Transverse colon (tissue), 4 donors: ENCODE measurements at regions not wholly inside any gene's neighbourhood (a gene's known extent, or its start where the extent isn't known, plus 50 kb on each side); places are given as distances from the start of the nearest gene placed in this dataset.

ENCODE experiments used
- DNase-seq: peaks from one replicate; pipeline ENCODE4 v3.0.0-alpha.2; 2019
- H3K27ac ChIP-seq, 4 donors: fragments of 200-600 bp; sonication (generic); 2 replicates each; pipeline ENCODE4 v1.5.1; 2016 to 2018; ENCODE audit warnings: inconsistent platforms in 4 of 4
- H3K27me3 ChIP-seq: fragments of 200-600 bp; sonication (generic); 2 replicates; pipeline ENCODE4 v1.5.1; 2017; ENCODE audit warnings: inconsistent platforms
- H3K36me3 ChIP-seq, 4 donors: fragments of 200-600 bp; sonication (generic); 2 replicates each; pipeline ENCODE4 v1.5.1; 2017 to 2019; ENCODE audit warnings: inconsistent platforms in 4 of 4
- H3K4me1 ChIP-seq, 4 donors: fragments of 200-600 bp; sonication (generic); 2 replicates each; pipeline ENCODE4 v1.5.1; 2017 to 2020; ENCODE audit warnings: inconsistent platforms in 4 of 4
- H3K4me3 ChIP-seq, 4 donors: fragments of 200-600 bp; sonication (generic); 1 replicate in 1 of 4; 2 replicates in 3 of 4; pipeline versions ENCODE4 v1.5.1 to v1.6.1; 2017 to 2019; ENCODE audit warnings: inconsistent platforms in 4 of 4
- H3K9me3 ChIP-seq, 2 donors: fragments of 200-600 bp; sonication (generic); 2 replicates each; pipeline ENCODE4 v1.5.1; 2017 to 2019; ENCODE audit warnings: inconsistent platforms in 2 of 2
- EP300 ChIP-seq: sonication (generic); formaldehyde crosslinking; IDR thresholded peaks from one replicate; pipeline ENCODE4 v1.6.1; 2017; ENCODE audit warnings: antibody characterized with exemption, low read depth
- POLR2A ChIP-seq: fragments of 450-650 bp; IDR thresholded peaks from one replicate; pipeline ENCODE4 v1.6.1; 2016; ENCODE audit warnings: antibody characterized with exemption, mild to moderate bottlenecking, moderate library complexity
- POLR2AphosphoS5 ChIP-seq, 3 donors: sonication (generic); formaldehyde crosslinking; IDR thresholded peaks; one replicate each; pipeline ENCODE4 v1.6.1; 2016; ENCODE audit warnings: antibody characterized with exemption in 3 of 3
- WGBS, 2 donors: methylation state at CpG; one replicate each; pipeline ENCODE4 v1.1.5; 2018; ENCODE audit warnings: low coverage in 1 of 2; 5-methylcytosine and 5-hydroxymethylcytosine counted together
- in situ Hi-C, 4 donors: fragments of 200-750 bp; cut with MboI; loops; one replicate each; pipeline versions ENCODE4 v1.15.0 to v1.15.1; 2017; ENCODE audit warnings: low sequenced_read_pairs in 3 of 4, low pct_ligation_motif_present in 1 of 4, low pct_unique_long_range_greater_than_20kb in 1 of 4
- intact Hi-C: fragments of 100-400 bp; cut with DNase I; formaldehyde crosslinking; loops from one replicate; pipeline ENCODE4 v1.15.1; 2023; ENCODE audit warnings: low total_unique reads
- TF ChIP-seq, protein P1 (sequence below), 5 experiments: fragments of 200-600 bp in 3 of 5; fragments of 450-650 bp in 2 of 5; sonication (generic) in 3 of 5; IDR thresholded peaks; 1 replicate in 2 of 5; 2 replicates in 3 of 5; pipeline ENCODE4 v1.5.1; 2016 to 2017; ENCODE audit warnings: antibody characterized with exemption in 5 of 5, inconsistent platforms in 3 of 5, mild to moderate bottlenecking in 2 of 5, moderate library complexity in 1 of 5

DNA sequence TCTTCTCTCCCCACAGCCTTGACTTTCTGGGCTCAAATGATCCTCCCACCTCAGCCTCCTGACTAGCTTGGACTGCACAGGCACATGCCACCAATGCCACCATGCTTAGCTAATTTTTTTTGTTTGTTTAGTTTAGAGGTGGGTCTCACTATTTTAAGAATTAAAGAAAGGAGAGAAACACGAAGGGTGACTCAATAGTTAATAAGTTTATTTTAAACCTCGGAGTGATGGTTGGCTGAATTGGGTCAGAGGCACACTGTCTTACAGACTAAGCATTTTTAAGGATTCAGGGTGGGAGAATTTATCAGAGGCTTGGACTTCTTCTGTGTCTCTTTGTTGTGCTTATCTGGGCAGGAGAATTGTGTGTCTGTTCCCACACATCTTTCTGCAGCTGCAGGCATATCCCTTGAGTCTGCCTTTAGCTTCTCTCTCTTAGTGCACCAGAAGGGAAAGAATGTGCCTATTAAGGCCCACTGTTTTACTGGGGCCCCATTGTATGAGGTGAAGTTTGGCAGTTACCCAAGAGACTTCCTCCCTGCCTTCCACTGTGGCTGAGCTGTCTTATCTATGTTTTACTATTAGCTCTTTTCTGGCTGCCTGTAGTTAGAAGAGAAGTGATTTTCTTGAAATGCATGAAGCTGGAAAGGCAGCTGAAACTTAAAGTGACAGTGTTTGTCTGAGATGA, 2172.0 kb downstream of the TP53TG3F start:
- 7 to 36% methylated on average over 2 of the region's 2 CpGs for WGBS, 2 donors
- Histone ChIP-seq H3K4me1 (no peaks in the 10 kb centered on the region), H3K4me3 (no peak overlapping the region), H3K36me3 (no peaks in the 10 kb centered on the region), H3K9me3 (no peaks in the 10 kb centered on the region), H3K27ac (no peak overlapping the region), H3K27me3 (no peaks in the 10 kb centered on the region)
- in situ Hi-C loops: no loop called here
- intact Hi-C loops: no loop called here
- no peak for DNase-seq
- TF ChIP-seq EP300 (no peak), POLR2AphosphoS5 (IDR thresholded peaks at IDR 0.05) (no peak), POLR2A (no peak)
- TF ChIP-seq, protein P1, sequence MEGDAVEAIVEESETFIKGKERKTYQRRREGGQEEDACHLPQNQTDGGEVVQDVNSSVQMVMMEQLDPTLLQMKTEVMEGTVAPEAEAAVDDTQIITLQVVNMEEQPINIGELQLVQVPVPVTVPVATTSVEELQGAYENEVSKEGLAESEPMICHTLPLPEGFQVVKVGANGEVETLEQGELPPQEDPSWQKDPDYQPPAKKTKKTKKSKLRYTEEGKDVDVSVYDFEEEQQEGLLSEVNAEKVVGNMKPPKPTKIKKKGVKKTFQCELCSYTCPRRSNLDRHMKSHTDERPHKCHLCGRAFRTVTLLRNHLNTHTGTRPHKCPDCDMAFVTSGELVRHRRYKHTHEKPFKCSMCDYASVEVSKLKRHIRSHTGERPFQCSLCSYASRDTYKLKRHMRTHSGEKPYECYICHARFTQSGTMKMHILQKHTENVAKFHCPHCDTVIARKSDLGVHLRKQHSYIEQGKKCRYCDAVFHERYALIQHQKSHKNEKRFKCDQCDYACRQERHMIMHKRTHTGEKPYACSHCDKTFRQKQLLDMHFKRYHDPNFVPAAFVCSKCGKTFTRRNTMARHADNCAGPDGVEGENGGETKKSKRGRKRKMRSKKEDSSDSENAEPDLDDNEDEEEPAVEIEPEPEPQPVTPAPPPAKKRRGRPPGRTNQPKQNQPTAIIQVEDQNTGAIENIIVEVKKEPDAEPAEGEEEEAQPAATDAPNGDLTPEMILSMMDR (IDR thresholded peaks at IDR 0.05): no peak

DNA sequence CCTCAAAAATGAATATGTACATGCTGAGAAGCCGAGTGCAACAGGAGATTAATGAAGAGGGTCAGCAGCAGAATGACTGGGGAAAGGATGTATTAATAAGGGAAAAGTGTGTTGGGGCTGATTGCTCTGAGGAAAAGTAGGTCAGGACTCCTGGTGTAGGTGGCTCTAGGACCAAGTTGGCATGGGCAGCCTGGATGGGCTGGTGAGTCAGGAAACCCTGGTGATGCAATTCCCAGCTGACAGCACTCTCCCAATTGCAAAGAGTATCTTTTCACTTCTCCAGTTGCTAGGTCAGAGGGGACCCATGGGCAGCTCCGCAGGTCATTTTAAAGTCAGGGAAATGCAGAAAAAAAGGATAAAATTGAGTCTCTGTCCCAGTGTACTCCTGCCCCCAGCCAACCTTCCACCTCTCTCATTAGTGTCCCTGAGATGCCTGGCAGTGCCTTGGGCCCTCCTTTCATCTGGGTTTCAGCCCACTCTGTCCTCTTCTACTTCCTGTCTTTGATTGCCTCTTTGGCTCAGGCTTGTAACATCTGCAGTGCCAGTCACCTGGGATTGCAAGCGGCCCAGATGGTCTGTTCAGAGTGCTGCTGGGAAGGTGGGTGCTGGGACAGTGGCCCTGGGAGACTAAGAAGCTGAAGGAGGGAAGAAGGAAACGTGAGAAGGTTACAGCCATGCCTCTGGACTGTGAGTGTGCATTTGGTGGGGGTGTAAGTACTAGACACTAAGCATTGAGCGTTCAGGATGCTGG, 2177.2 kb downstream of the TP53TG3F start:
- H3K9me3 ChIP-seq: no peaks in the 10 kb centered on the region
- 27 to 48% methylated on average over 2 to 5 of the region's 5 CpGs for WGBS, 2 donors
- in situ Hi-C loops: no loop called here

DNA sequence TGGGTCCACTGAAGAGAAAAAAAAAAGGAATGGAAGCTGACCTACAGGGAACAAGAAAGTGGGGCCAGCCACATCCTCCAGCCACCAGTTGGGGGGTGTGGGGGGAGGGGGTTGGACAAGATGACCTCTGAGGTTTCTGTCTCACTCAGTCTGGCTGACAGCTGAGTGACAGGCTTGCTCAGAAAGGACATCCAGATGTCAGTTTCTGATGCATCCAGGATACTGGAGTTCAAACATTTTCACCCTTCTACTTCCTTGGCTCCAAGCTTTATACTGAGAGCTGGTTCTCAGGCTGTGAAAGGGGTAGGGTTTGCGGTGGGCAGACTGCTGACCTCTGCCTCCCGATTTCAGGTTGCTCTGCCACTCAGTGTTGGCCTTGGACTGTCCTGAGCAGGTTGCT, 2178.3 kb downstream of the TP53TG3F start:
- in situ Hi-C loops (no loop called here), intact Hi-C loops (no loop called here)
- Histone ChIP-seq H3K36me3 (no peaks in the 10 kb centered on the region), H3K4me3 (no peak overlapping the region), H3K4me1 (no peaks in the 10 kb centered on the region), H3K27ac (no peak overlapping the region), H3K9me3 (no peaks in the 10 kb centered on the region), H3K27me3 (no peaks in the 10 kb centered on the region)
- TF ChIP-seq POLR2AphosphoS5 (IDR thresholded peaks at IDR 0.05) (no peak), POLR2A (no peak), EP300 (no peak)
- TF ChIP-seq, protein P1 (IDR thresholded peaks at IDR 0.05): no peak
- DNase-seq: no peak
- WGBS, 2 donors: 20 to 46% methylated on average over 1 to 2 of the region's 2 CpGs

More for the DNA sequence above, 2177.2 kb downstream of the TP53TG3F start:
- no peak for DNase-seq
- intact Hi-C loops: no loop called here
- Histone ChIP-seq H3K27ac (no peak overlapping the region), H3K36me3 (no peaks in the 10 kb centered on the region), H3K4me1 (no peaks in the 10 kb centered on the region), H3K27me3 (no peaks in the 10 kb centered on the region), H3K4me3 (no peak overlapping the region)
- TF ChIP-seq EP300 (no peak), POLR2A (no peak), POLR2AphosphoS5 (IDR thresholded peaks at IDR 0.05) (no peak)
- TF ChIP-seq, protein P1 (IDR thresholded peaks at IDR 0.05): no peak

DNA sequence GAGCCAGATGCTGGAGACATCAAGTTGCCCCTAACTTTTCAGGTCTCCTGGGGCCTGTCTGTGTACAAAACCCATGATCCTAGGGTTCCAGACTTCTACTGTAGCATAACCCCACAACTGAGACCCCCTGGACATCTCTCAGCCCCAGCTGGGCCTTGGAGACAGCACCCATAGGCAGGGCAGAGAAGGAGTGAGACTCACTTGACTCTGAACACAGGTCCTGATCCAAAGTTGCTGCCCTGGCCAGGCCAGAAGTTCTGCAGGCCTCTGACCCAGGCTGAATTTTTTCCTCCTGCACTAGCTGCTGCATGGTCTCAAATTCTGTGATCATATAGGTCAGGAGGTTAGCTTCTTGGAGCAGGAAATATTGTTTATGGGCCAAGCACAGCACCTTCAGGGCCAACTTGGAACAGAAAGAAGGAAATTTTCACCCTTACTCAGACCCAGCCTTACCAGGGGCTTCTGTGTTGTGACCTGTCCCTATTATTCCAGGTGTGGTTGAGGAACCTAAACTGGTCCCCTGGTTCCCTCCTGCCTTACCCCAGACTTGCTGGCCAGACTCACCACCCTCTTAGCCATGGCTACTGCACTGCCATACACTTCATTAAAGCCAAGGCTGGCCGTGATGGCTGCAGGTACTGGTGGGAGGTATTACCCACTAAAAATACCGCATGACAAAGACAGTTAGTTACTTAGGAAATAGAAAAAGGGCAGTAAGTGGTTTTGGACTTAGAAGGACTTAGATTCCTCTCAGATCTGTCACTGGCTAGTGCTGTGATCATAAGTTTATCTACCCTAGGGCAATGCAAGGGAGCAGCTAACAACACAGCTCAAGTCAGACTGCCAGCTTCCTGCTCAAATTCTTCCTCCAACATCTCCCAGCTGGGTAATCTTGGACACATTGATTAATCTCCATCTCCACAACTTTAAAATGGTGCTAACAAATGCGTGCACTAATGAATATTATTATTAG, 2180.1 kb downstream of the TP53TG3F start:
- 20 to 45% methylated on average over 1 to 3 of the region's 3 CpGs for WGBS, 2 donors
- H3K4me1 ChIP-seq: no peaks in the 10 kb centered on the region
- no peak for TF ChIP-seq POLR2AphosphoS5 (IDR thresholded peaks at IDR 0.05)
- TF ChIP-seq, protein P1 (IDR thresholded peaks at IDR 0.05): no peak
- no peak for TF ChIP-seq POLR2A
- no peak for TF ChIP-seq EP300

More for the DNA sequence above, 2180.1 kb downstream of the TP53TG3F start:
- in situ Hi-C loops (no loop called here), intact Hi-C loops (no loop called here)
- Histone ChIP-seq H3K4me3 (no peak overlapping the region), H3K27me3 (no peaks in the 10 kb centered on the region), H3K27ac (no peak overlapping the region), H3K9me3 (no peaks in the 10 kb centered on the region), H3K36me3 (no peaks in the 10 kb centered on the region)
- DNase-seq: no peak
